Sigmoid colon (tissue), 4 donors: ENCODE measurements at regions not wholly inside any gene's neighbourhood (a gene's known extent, or its start where the extent isn't known, plus 50 kb on each side); places are given as distances from the start of the nearest gene placed in this dataset.

Experiments used
- CTCF ChIP-seq, 4 experiments: fragments of 450-650 bp in 3 of 4; fragments of 200-600 bp in 1 of 4; IDR thresholded peaks; one replicate each; pipeline ENCODE4 v1.5.1; 2016 to 2019; ENCODE audit warnings: antibody characterized with exemption in 4 of 4, mild to moderate bottlenecking in 3 of 4, moderate library complexity in 2 of 4
- EP300 ChIP-seq, 4 donors: sonication (generic); formaldehyde crosslinking; IDR thresholded peaks; one replicate each; pipeline ENCODE4 v1.6.1; 2017; ENCODE audit warnings: antibody characterized with exemption in 4 of 4
- POLR2A ChIP-seq, 2 donors: fragments of 450-650 bp; IDR thresholded peaks; one replicate each; pipeline ENCODE4 v1.6.1; 2016; ENCODE audit warnings: antibody characterized with exemption in 2 of 2, mild to moderate bottlenecking in 2 of 2, moderate library complexity in 2 of 2
- POLR2AphosphoS5 ChIP-seq, 4 donors: sonication (generic); formaldehyde crosslinking; IDR thresholded peaks; one replicate each; pipeline ENCODE4 v1.6.1; 2017; ENCODE audit warnings: antibody characterized with exemption in 4 of 4

- TF ChIP-seq POLR2A (IDR thresholded peaks at IDR 0.05) = no peak
- no peak for TF ChIP-seq POLR2AphosphoS5 (IDR thresholded peaks at IDR 0.05)
- no peak for TF ChIP-seq CTCF (IDR thresholded peaks at IDR 0.05)
- TF ChIP-seq EP300 (IDR thresholded peaks at IDR 0.05) = no peak
These were observed 942.1 kb downstream of the KCNJ2 start for GRCh38 chr17:71111460-71111859.
